Stimulated activated CD4-positive, alpha-beta T cell treated with anti-CD3 and anti-CD28 coated beads, Interleukin-4, amount 100 ng/mL, for 48 hours (primary cell): ENCODE measurements at regions not wholly inside any gene's neighbourhood (a gene's known extent, or its start where the extent isn't known, plus 50 kb on each side); places are given as distances from the start of the nearest gene placed in this dataset.
"Not testable (repeated sequence)": the region's sequence is repeated elsewhere in the genome, so short reads cannot be mapped to it uniquely, and the experiment has no call there.

ENCODE experiments used
- DNase-seq, 2 donors: peaks; one replicate each; pipeline ENCODE4 v3.0.0-alpha.2; 2020; ENCODE audit warnings: low read depth in 2 of 2

- no peak for DNase-seq
These were observed 431.3 kb downstream of the HS3ST3B1 start for GRCh38 chr17:14732211-14732610.

- no peak for DNase-seq
These were observed 430.7 kb downstream of the HS3ST3B1 start for GRCh38 chr17:14731591-14731990.

- DNase-seq: no peak
These were observed 429.9 kb downstream of the HS3ST3B1 start for GRCh38 chr17:14730821-14731220.

GRCh38 chr17:14725729-14726128 is 424.8 kb downstream of the HS3ST3B1 start:
- no peak for DNase-seq

- no peak for DNase-seq
These were observed 423.9 kb downstream of the HS3ST3B1 start for GRCh38 chr17:14724770-14725169.

GRCh38 chr17:14723349-14723748 is 422.5 kb downstream of the HS3ST3B1 start:
- not testable (repeated sequence) for DNase-seq

GRCh38 chr17:14719942-14720341 is 419.1 kb downstream of the HS3ST3B1 start:
- no peak for DNase-seq

- DNase-seq: no peak
These were observed 417.0 kb downstream of the HS3ST3B1 start for GRCh38 chr17:14717859-14718258.

- DNase-seq: no peak
These were observed 414.7 kb downstream of the HS3ST3B1 start for GRCh38 chr17:14715561-14715960.

- no peak for DNase-seq
These were observed 411.7 kb downstream of the HS3ST3B1 start for GRCh38 chr17:14712611-14713021.

- DNase-seq: no peak
These were observed 403.2 kb downstream of the HS3ST3B1 start for GRCh38 chr17:14704121-14704520.

GRCh38 chr17:14701886-14702285 is 401.0 kb downstream of the HS3ST3B1 start:
- DNase-seq: no peak

- no peak for DNase-seq
These were observed 398.8 kb downstream of the HS3ST3B1 start for GRCh38 chr17:14699574-14700185.

GRCh38 chr17:14693382-14693781 is 392.5 kb downstream of the HS3ST3B1 start:
- DNase-seq: no peak

GRCh38 chr17:14690704-14691103 is 389.8 kb downstream of the HS3ST3B1 start:
- DNase-seq: no peak

GRCh38 chr17:14688134-14688533 is 387.3 kb downstream of the HS3ST3B1 start:
- no peak for DNase-seq

- DNase-seq: no peak
These were observed 371.9 kb downstream of the HS3ST3B1 start for GRCh38 chr17:14672830-14673229.

- no peak for DNase-seq
These were observed 370.0 kb downstream of the HS3ST3B1 start for GRCh38 chr17:14670861-14671260.

GRCh38 chr17:14664511-14664910 is 363.6 kb downstream of the HS3ST3B1 start:
- no peak for DNase-seq

- no peak for DNase-seq
These were observed 340.2 kb downstream of the HS3ST3B1 start for GRCh38 chr17:14641117-14641516.

GRCh38 chr17:14637260-14637659 is 336.4 kb downstream of the HS3ST3B1 start:
- DNase-seq: no peak

- no peak for DNase-seq
These were observed 329.7 kb downstream of the HS3ST3B1 start for GRCh38 chr17:14630621-14631020.

- DNase-seq: no peak
These were observed 329.2 kb downstream of the HS3ST3B1 start for GRCh38 chr17:14630046-14630445.

- DNase-seq: no peak
These were observed 321.8 kb downstream of the HS3ST3B1 start for GRCh38 chr17:14622615-14623101.
